GM23338 (cell line): ENCODE measurements at regions not wholly inside any gene's neighbourhood (a gene's known extent, or its start where the extent isn't known, plus 50 kb on each side); places are given as distances from the start of the nearest gene placed in this dataset.

ENCODE experiments used
- ATAC-seq: fragments of 200-7000 bp; cut with Tn5 transposase; 3 replicates; pipeline ENCODE4 v1.9.1; 2020
- DNase-seq: peaks from one replicate; pipeline ENCODE4 v3.0.0-alpha.2; 2015; ENCODE audit warnings: low spot score
- H2AFZ ChIP-seq: fragments of 200-600 bp; sonication (generic); 2 replicates; pipeline ENCODE4 v1.8.0; 2016; ENCODE audit warnings: antibody characterized with exemption, mild to moderate bottlenecking, moderate library complexity
- H3F3A ChIP-seq: fragments of 200-600 bp; sonication (generic); replicated peaks from 2 replicates; pipeline ENCODE4 v1.8.0; 2017; ENCODE audit warnings: antibody characterized with exemption, mixed run types, low read depth
- H3K27ac ChIP-seq: fragments of 200-600 bp; sonication (generic); 2 replicates; pipeline ENCODE4 v1.6.1; 2016; ENCODE audit warnings: low read depth
- H3K27me3 ChIP-seq: fragments of 200-600 bp; sonication (generic); 2 replicates; pipeline ENCODE4 v1.8.0; 2016; ENCODE audit warnings: mild to moderate bottlenecking, mixed run types, moderate library complexity; ENCODE audit not compliant: insufficient read depth
- H3K36me3 ChIP-seq: fragments of 200-600 bp; sonication (generic); 2 replicates; pipeline ENCODE4 v1.8.0; 2016; ENCODE audit warnings: mild to moderate bottlenecking; ENCODE audit not compliant: insufficient read depth
- H3K4me1 ChIP-seq: fragments of 200-600 bp; sonication (generic); 2 replicates; pipeline ENCODE4 v1.8.0; 2016; ENCODE audit warnings: mild to moderate bottlenecking, moderate library complexity; ENCODE audit not compliant: insufficient read depth
- H3K4me2 ChIP-seq: fragments of 200-600 bp; sonication (generic); 2 replicates; pipeline ENCODE4 v1.7.1; 2017; ENCODE audit warnings: mixed run types
- H3K4me3 ChIP-seq: fragments of 200-600 bp; sonication (generic); 2 replicates; pipeline ENCODE4 v1.6.1; 2016; ENCODE audit warnings: mixed run types
- H3K79me2 ChIP-seq: fragments of 200-600 bp; sonication (generic); replicated peaks from 2 replicates; pipeline ENCODE4 v1.8.0; 2017; ENCODE audit warnings: mild to moderate bottlenecking; ENCODE audit not compliant: insufficient read depth
- H3K9me2 ChIP-seq: fragments of 200-600 bp; sonication (generic); 2 replicates; pipeline ENCODE4 v1.8.0; 2017; ENCODE audit not compliant: insufficient read depth
- H4K20me1 ChIP-seq: fragments of 200-600 bp; sonication (generic); replicated peaks from 2 replicates; pipeline ENCODE4 v1.8.0; 2017; ENCODE audit warnings: mild to moderate bottlenecking; ENCODE audit not compliant: insufficient read depth
- H3K27ac Mint-ChIP-seq: 2 replicates; pipeline ENCODE4 v1.8.0; 2020; ENCODE audit warnings: inconsistent platforms, mild to moderate bottlenecking, moderate library complexity, mixed read lengths
- H3K27me3 Mint-ChIP-seq: 3 replicates; pipeline ENCODE4 v1.8.0; 2022; ENCODE audit warnings: low read depth, mild to moderate bottlenecking, moderate library complexity, mixed read lengths, inconsistent platforms; ENCODE audit not compliant: insufficient read depth, poor library complexity
- H3K36me3 Mint-ChIP-seq: 3 replicates; pipeline ENCODE4 v1.8.0; 2021; ENCODE audit warnings: low read depth, mild to moderate bottlenecking, inconsistent platforms, moderate library complexity, mixed read lengths
- H3K4me1 Mint-ChIP-seq: 3 replicates; pipeline ENCODE4 v1.8.0; 2020; ENCODE audit warnings: mild to moderate bottlenecking, inconsistent platforms, mixed read lengths
- H3K4me3 Mint-ChIP-seq: 3 replicates; pipeline ENCODE4 v1.8.0; 2021; ENCODE audit warnings: moderate library complexity, mild to moderate bottlenecking, inconsistent platforms, mixed read lengths
- H3K9me3 Mint-ChIP-seq: 3 replicates; pipeline ENCODE4 v1.8.0; 2020; ENCODE audit warnings: moderate library complexity, mild to moderate bottlenecking, inconsistent platforms, mixed read lengths
- CREB1 ChIP-seq: fragments of 250-450 bp; sonication (Bioruptor Pico); IDR thresholded peaks from 2 replicates; pipeline ENCODE4 v1.5.0; 2020; ENCODE audit warnings: low read depth, mild to moderate bottlenecking, moderate library complexity
- EZH2 ChIP-seq: fragments of 200-600 bp; sonication (generic); IDR thresholded peaks from one replicate; pipeline ENCODE4 v1.8.0; 2017; ENCODE audit warnings: antibody characterized with exemption, mild to moderate bottlenecking, low read depth; ENCODE audit not compliant: unreplicated experiment
- EZH2phosphoT487 ChIP-seq: fragments of 200-600 bp; sonication (generic); IDR thresholded peaks from one replicate; pipeline ENCODE4 v1.8.1; 2018; ENCODE audit warnings: antibody characterized with exemption; ENCODE audit not compliant: unreplicated experiment
- JUNB ChIP-seq: IDR thresholded peaks from one replicate; pipeline ENCODE4 v1.6.1; 2016; ENCODE audit warnings: antibody characterized with exemption; ENCODE audit not compliant: unreplicated experiment
- NANOG ChIP-seq: IDR thresholded peaks from 2 replicates; pipeline ENCODE4 v1.6.1; 2016; ENCODE audit warnings: antibody characterized with exemption, borderline replicate concordance
- POLR2AphosphoS5 ChIP-seq: IDR thresholded peaks from 2 replicates; pipeline ENCODE4 v1.6.1; 2016; ENCODE audit warnings: antibody characterized with exemption, low read depth
- STAT1 ChIP-seq: IDR thresholded peaks from one replicate; pipeline ENCODE4 v1.6.1; 2016; ENCODE audit warnings: antibody characterized with exemption; ENCODE audit not compliant: unreplicated experiment
- ZNF114 ChIP-seq: fragments of 250-450 bp; sonication (Bioruptor Pico); IDR thresholded peaks from 2 replicates; pipeline ENCODE4 v1.5.0; 2020; ENCODE audit warnings: mild to moderate bottlenecking, moderate library complexity
- ZNF331 ChIP-seq: fragments of 250-450 bp; sonication (Bioruptor Pico); IDR thresholded peaks from 2 replicates; pipeline ENCODE4 v1.5.0; 2020; ENCODE audit warnings: low read depth, mild to moderate bottlenecking, moderate library complexity
- TF ChIP-seq, protein P1 (sequence below), 2 experiments: fragments of 200-600 bp in 1 of 2; sonication (generic) in 1 of 2; conservative IDR thresholded peaks; 2 replicates each; pipeline versions ENCODE4 v1.5.1 to v1.6.1; 2016 to 2017; ENCODE audit warnings: antibody characterized with exemption in 2 of 2, low read depth in 2 of 2, mild to moderate bottlenecking in 2 of 2, moderate library complexity in 1 of 2
- TF ChIP-seq, protein P2 (sequence below): IDR thresholded peaks from 2 replicates; pipeline ENCODE4 v1.6.1; 2016; ENCODE audit warnings: antibody characterized with exemption
- TF ChIP-seq, protein P3 (sequence below): fragments of 250-450 bp; sonication (Bioruptor Pico); IDR thresholded peaks from 2 replicates; pipeline ENCODE4 v1.5.0; 2020; ENCODE audit warnings: mild to moderate bottlenecking, moderate library complexity
- TF ChIP-seq, protein P4 (sequence below): IDR thresholded peaks from one replicate; pipeline ENCODE4 v1.6.1; 2018; ENCODE audit warnings: antibody characterized with exemption; ENCODE audit not compliant: unreplicated experiment

DNA sequence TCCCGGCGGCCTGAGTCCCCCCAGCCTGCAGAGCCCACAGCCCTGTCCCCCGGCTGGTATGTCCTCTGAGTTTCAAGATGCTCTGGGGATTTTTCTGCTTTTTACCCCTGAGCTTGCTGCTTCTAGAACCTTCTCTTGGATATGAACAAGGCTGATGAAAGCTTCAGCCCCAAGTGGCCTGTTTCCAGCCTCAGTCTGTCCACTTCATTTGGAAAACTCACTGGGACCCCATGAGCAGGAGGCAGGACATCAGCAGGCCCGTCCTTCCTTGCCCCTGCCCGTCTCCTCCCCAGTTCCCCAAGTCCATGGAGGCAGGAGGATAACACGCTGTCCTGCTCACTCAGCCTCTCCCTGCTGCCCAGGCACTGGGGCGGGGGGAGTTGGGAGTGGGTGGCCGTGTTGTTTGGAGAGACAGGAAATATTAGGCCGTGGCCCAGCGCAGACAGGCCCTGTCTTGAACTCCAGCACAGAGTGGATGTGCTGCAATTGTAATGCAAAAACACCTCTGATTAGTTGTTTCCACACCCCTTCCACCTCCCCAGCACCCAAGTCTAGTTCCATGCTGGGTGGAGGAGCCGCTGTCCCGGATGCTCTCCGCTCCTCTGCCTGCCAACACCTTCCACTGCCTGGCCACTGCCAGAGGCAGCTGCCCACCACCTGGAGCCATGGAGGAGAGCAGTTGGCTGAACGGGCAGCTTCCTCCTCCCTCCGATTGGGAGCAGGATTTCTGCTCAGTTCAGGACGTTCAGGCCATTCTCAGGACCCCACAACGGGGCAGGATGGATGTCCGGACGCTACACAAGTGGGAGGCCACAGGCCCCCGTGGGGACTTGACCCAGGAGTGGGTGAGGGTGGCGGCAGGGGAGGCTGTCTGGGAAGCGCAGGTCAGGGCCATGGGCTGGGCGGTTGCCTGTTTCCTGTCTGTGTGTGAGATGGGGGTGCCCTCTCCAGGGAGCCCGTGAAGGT is 216.9 kb upstream of the GSE1 start:
- no peak overlapping the region for H3K27ac Mint-ChIP-seq
- Histone ChIP-seq H3K4me3 (0 out of 2 replicates have a peak overlapping the region, but pooled peaks have one; percentile 7), H3K79me2 (no peaks in the 10 kb centered on the region), H3K27ac (no peak overlapping the region; the same call in 1 of the 2 replicates), H3K27me3 (no peaks in the 10 kb centered on the region), H2AFZ (no peak overlapping the region), H3K4me2 (0 out of 2 replicates have a peak overlapping the region, but pooled peaks have one; percentile 38), H3K4me1 (peaks cover 16% of the 10 kb centered on the region; the same call in 1 of the 2 replicates), H3K36me3 (no peaks in the 10 kb centered on the region), H3K9me2 (no peaks in the 10 kb centered on the region), H3F3A (peaks cover 10% of the 10 kb centered on the region; the same call in 1 of the 2 replicates), H4K20me1 (peaks cover 4% of the 10 kb centered on the region)
- peaks cover 17% of the 10 kb centered on the region for H3K27me3 Mint-ChIP-seq
- no peak overlapping the region; the same call in 2 of the 3 replicates for H3K4me3 Mint-ChIP-seq
- H3K4me1 Mint-ChIP-seq = peaks cover 44% of the 10 kb centered on the region
- DNase-seq = no peak
- no peaks in the 10 kb centered on the region for H3K36me3 Mint-ChIP-seq
- peak; percentile 7 for ATAC-seq
- no peaks in the 10 kb centered on the region; the same call in 1 of the 3 replicates for H3K9me3 Mint-ChIP-seq
- no peak for TF ChIP-seq EZH2phosphoT487
- TF ChIP-seq, protein P1, sequence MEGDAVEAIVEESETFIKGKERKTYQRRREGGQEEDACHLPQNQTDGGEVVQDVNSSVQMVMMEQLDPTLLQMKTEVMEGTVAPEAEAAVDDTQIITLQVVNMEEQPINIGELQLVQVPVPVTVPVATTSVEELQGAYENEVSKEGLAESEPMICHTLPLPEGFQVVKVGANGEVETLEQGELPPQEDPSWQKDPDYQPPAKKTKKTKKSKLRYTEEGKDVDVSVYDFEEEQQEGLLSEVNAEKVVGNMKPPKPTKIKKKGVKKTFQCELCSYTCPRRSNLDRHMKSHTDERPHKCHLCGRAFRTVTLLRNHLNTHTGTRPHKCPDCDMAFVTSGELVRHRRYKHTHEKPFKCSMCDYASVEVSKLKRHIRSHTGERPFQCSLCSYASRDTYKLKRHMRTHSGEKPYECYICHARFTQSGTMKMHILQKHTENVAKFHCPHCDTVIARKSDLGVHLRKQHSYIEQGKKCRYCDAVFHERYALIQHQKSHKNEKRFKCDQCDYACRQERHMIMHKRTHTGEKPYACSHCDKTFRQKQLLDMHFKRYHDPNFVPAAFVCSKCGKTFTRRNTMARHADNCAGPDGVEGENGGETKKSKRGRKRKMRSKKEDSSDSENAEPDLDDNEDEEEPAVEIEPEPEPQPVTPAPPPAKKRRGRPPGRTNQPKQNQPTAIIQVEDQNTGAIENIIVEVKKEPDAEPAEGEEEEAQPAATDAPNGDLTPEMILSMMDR (conservative IDR thresholded peaks at IDR 0.05; ENCODE audit: low read depth in 2 of 2) = no peak
- TF ChIP-seq ZNF114 (CRISPR knock-in tag) = no peak
- TF ChIP-seq NANOG = no peak
- TF ChIP-seq, protein P2, sequence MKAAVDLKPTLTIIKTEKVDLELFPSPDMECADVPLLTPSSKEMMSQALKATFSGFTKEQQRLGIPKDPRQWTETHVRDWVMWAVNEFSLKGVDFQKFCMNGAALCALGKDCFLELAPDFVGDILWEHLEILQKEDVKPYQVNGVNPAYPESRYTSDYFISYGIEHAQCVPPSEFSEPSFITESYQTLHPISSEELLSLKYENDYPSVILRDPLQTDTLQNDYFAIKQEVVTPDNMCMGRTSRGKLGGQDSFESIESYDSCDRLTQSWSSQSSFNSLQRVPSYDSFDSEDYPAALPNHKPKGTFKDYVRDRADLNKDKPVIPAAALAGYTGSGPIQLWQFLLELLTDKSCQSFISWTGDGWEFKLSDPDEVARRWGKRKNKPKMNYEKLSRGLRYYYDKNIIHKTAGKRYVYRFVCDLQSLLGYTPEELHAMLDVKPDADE = no peak
- TF ChIP-seq, protein P3, sequence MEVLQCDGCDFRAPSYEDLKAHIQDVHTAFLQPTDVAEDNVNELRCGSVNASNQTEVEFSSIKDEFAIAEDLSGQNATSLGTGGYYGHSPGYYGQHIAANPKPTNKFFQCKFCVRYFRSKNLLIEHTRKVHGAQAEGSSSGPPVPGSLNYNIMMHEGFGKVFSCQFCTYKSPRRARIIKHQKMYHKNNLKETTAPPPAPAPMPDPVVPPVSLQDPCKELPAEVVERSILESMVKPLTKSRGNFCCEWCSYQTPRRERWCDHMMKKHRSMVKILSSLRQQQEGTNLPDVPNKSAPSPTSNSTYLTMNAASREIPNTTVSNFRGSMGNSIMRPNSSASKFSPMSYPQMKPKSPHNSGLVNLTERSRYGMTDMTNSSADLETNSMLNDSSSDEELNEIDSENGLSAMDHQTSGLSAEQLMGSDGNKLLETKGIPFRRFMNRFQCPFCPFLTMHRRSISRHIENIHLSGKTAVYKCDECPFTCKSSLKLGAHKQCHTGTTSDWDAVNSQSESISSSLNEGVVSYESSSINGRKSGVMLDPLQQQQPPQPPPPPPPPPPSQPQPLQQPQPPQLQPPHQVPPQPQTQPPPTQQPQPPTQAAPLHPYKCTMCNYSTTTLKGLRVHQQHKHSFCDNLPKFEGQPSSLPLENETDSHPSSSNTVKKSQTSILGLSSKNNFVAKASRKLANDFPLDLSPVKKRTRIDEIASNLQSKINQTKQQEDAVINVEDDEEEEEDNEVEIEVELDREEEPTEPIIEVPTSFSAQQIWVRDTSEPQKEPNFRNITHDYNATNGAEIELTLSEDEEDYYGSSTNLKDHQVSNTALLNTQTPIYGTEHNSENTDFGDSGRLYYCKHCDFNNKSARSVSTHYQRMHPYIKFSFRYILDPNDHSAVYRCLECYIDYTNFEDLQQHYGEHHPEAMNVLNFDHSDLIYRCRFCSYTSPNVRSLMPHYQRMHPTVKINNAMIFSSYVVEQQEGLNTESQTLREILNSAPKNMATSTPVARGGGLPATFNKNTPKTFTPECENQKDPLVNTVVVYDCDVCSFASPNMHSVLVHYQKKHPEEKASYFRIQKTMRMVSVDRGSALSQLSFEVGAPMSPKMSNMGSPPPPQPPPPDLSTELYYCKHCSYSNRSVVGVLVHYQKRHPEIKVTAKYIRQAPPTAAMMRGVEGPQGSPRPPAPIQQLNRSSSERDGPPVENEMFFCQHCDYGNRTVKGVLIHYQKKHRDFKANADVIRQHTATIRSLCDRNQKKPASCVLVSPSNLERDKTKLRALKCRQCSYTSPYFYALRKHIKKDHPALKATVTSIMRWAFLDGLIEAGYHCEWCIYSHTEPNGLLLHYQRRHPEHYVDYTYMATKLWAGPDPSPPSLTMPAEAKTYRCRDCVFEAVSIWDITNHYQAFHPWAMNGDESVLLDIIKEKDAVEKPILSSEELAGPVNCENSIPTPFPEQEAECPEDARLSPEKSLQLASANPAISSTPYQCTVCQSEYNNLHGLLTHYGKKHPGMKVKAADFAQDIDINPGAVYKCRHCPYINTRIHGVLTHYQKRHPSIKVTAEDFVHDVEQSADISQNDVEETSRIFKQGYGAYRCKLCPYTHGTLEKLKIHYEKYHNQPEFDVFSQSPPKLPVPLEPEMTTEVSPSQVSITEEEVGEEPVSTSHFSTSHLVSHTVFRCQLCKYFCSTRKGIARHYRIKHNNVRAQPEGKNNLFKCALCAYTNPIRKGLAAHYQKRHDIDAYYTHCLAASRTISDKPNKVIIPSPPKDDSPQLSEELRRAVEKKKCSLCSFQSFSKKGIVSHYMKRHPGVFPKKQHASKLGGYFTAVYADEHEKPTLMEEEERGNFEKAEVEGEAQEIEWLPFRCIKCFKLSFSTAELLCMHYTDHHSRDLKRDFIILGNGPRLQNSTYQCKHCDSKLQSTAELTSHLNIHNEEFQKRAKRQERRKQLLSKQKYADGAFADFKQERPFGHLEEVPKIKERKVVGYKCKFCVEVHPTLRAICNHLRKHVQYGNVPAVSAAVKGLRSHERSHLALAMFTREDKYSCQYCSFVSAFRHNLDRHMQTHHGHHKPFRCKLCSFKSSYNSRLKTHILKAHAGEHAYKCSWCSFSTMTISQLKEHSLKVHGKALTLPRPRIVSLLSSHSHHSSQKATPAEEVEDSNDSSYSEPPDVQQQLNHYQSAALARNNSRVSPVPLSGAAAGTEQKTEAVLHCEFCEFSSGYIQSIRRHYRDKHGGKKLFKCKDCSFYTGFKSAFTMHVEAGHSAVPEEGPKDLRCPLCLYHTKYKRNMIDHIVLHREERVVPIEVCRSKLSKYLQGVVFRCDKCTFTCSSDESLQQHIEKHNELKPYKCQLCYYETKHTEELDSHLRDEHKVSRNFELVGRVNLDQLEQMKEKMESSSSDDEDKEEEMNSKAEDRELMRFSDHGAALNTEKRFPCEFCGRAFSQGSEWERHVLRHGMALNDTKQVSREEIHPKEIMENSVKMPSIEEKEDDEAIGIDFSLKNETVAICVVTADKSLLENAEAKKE = no peak
- TF ChIP-seq, protein P4, sequence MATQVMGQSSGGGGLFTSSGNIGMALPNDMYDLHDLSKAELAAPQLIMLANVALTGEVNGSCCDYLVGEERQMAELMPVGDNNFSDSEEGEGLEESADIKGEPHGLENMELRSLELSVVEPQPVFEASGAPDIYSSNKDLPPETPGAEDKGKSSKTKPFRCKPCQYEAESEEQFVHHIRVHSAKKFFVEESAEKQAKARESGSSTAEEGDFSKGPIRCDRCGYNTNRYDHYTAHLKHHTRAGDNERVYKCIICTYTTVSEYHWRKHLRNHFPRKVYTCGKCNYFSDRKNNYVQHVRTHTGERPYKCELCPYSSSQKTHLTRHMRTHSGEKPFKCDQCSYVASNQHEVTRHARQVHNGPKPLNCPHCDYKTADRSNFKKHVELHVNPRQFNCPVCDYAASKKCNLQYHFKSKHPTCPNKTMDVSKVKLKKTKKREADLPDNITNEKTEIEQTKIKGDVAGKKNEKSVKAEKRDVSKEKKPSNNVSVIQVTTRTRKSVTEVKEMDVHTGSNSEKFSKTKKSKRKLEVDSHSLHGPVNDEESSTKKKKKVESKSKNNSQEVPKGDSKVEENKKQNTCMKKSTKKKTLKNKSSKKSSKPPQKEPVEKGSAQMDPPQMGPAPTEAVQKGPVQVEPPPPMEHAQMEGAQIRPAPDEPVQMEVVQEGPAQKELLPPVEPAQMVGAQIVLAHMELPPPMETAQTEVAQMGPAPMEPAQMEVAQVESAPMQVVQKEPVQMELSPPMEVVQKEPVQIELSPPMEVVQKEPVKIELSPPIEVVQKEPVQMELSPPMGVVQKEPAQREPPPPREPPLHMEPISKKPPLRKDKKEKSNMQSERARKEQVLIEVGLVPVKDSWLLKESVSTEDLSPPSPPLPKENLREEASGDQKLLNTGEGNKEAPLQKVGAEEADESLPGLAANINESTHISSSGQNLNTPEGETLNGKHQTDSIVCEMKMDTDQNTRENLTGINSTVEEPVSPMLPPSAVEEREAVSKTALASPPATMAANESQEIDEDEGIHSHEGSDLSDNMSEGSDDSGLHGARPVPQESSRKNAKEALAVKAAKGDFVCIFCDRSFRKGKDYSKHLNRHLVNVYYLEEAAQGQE = no peak
- no peak for TF ChIP-seq POLR2AphosphoS5
- no peak for TF ChIP-seq STAT1
- TF ChIP-seq JUNB = no peak
- TF ChIP-seq CREB1 (CRISPR knock-in tag) = no peak
- no peak for TF ChIP-seq ZNF331 (CRISPR knock-in tag)
- TF ChIP-seq EZH2 = no peak
